HEK293T (cell line): ENCODE measurements at regions not wholly inside any gene's neighbourhood (a gene's known extent, or its start where the extent isn't known, plus 50 kb on each side); places are given as distances from the start of the nearest gene placed in this dataset.

ENCODE experiments used
- ARNT ChIP-seq: fragments of 450-650 bp; IDR thresholded peaks from 2 replicates; pipeline ENCODE4 v1.6.1; 2017; ENCODE audit warnings: mild to moderate bottlenecking
- FOXA1 ChIP-seq: fragments of 450-650 bp; IDR thresholded peaks from 2 replicates; pipeline ENCODE4 v1.6.1; 2016; ENCODE audit warnings: mild to moderate bottlenecking
- HDGF ChIP-seq: fragments of 450-650 bp; IDR thresholded peaks from 2 replicates; pipeline ENCODE4 v1.6.1; 2017; ENCODE audit warnings: antibody characterized with exemption, borderline replicate concordance
- NFRKB ChIP-seq: fragments of 450-650 bp; IDR thresholded peaks from 2 replicates; pipeline ENCODE4 v1.6.1; 2016; ENCODE audit warnings: mild to moderate bottlenecking, moderate library complexity
- SP1 ChIP-seq: fragments of 450-650 bp; IDR thresholded peaks from 2 replicates; pipeline ENCODE4 v1.6.1; 2017

- TF ChIP-seq FOXA1: no peak
- TF ChIP-seq HDGF: no peak
- no peak for TF ChIP-seq NFRKB
- no peak for TF ChIP-seq SP1
- no peak for TF ChIP-seq ARNT
Measured at GRCh38 chr12:91926848-91927247, 218.8 kb downstream of the BTG1 start.
